Mononuclear cell (primary cell): ENCODE measurements at regions not wholly inside any gene's neighbourhood (a gene's known extent, or its start where the extent isn't known, plus 50 kb on each side); places are given as distances from the start of the nearest gene placed in this dataset.
"Not testable (repeated sequence)": the region's sequence is repeated elsewhere in the genome, so short reads cannot be mapped to it uniquely, and the experiment has no call there.

ENCODE experiments used
- H3K27me3 ChIP-seq: 2 replicates; pipeline ENCODE4 v1.6.0; 2011; ENCODE audit warnings: low read length, control low read depth; ENCODE audit not compliant: insufficient read depth
- H3K4me1 ChIP-seq: 2 replicates; pipeline ENCODE4 v1.5.1; 2011; ENCODE audit warnings: mild to moderate bottlenecking, low read length, control low read depth; ENCODE audit not compliant: insufficient read depth
- H3K4me3 ChIP-seq: 2 replicates; pipeline ENCODE4 v1.5.1; 2011; ENCODE audit warnings: mild to moderate bottlenecking, low read length, moderate library complexity
- H3K9me3 ChIP-seq: 2 replicates; pipeline ENCODE4 v1.5.1; 2011; ENCODE audit warnings: low read depth, mild to moderate bottlenecking, control low read depth, low read length

DNA sequence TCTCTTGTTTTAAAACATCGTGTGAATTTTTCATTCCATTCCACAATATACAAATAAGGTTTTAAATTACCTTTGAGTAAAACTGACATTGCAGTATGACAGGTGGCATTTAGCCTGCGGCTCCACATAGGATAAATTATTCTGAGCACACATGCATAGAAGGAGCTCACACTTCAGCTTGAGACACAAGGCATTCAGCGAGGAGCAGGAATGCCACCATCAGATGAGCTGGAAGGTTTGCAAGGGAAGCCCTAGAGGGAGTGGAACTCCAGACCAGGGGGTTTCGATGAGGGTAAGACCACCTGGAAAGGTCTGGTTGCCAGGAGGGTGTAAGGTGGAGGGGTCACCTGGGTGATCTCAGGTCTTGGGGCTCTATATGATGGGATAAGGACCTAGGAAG lies 259.0 kb upstream of the ADRA1B start:
- H3K4me1 ChIP-seq = no peaks in the 10 kb centered on the region
- H3K27me3 ChIP-seq = no peaks in the 10 kb centered on the region
- H3K4me3 ChIP-seq = no peak overlapping the region
- no peaks in the 10 kb centered on the region for H3K9me3 ChIP-seq

DNA sequence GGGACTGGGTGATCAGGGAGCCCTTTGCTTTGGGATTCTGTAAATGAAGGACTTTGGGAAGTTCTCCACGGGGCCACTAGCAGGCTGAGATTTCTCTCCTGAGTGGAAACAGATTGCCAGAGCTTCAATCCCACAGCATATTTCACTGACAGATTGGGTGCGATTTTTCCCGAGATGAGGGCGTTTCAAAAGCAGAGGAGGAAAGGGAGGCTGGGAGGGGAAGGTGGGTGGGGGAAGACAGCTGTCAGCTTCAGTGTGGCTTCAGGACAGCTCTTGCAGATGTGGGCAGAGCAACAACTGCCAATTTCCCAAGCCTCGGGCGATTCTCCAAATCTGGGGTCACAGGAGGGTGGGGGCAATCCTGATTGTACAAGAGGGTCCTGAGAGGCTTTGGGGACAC lies 258.5 kb upstream of the ADRA1B start:
- no peaks in the 10 kb centered on the region for H3K9me3 ChIP-seq
- H3K27me3 ChIP-seq = no peaks in the 10 kb centered on the region
- H3K4me1 ChIP-seq = no peaks in the 10 kb centered on the region
- no peak overlapping the region for H3K4me3 ChIP-seq

DNA sequence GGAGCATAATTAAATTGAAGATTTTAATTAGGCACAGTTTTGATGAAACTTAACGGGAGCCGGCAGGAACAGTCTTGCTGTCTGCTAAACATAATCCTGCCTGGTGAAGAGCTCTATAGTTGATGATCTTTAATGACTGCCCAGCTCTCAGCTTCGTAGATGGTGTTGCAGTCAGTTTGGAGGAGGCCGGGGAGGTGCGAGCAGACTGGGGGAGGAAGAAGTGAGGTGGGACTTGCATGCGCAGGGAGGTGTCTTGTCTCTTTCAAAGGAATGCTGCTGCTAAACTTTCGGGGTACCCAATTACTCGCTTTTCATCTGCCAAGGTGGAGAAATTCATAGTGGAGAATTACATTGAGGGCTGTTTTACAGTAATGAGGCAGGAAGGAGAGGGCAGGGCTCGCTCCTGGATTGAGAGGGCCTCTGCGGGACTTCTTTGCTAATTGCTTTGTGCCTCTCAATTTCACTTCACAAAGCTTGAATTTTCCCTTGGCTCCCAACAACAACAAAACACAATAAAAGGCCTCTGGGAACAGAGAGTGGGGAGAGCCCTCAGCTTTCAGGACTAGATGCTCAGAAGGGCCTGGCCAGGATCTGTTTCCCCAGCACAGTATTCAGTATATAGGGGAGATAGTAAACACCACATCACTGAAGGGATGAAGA lies 257.9 kb upstream of the ADRA1B start:
- Histone ChIP-seq H3K4me1 (no peaks in the 10 kb centered on the region), H3K9me3 (no peaks in the 10 kb centered on the region), H3K27me3 (no peaks in the 10 kb centered on the region), H3K4me3 (no peak overlapping the region)

DNA sequence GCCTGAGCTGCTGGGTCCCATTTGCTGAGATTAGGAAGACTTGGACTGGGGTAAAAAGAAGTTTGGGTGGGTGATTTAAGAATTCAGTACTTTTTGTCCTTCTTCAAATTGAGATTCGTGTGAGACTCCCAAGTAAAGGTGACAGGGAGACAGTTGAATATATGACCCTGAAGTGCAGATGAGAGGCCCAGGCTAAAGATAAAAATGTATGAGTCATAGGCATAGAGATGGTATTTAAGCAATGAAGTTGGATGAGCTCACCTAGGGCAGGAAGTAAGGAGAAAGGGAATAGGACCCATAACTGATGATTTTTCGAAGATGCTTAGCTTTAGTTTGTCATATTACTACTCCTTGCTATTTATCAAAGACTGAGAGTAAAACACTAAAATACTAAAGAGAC lies 255.9 kb upstream of the ADRA1B start:
- no peaks in the 10 kb centered on the region for H3K4me1 ChIP-seq
- no peaks in the 10 kb centered on the region for H3K27me3 ChIP-seq

DNA sequence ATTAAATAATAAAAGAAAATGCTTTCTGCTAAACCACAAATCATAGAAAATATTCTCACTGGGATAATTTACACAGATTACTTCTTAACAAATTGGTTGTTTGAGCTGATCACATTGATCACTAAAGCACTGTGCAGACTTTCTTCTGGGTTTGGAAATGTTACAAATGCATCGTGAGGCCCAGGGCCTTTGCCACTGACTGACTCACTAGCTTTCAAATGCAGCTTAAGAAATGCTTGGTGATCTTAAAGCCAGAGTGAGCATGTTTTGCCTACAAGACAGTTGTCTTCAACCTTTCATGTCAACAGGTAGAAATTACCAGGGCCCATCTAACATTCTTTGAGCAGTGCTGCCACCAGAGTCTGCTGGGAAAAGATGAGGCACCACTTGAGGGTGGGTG lies 252.3 kb upstream of the ADRA1B start:
- Histone ChIP-seq H3K27me3 (no peaks in the 10 kb centered on the region), H3K9me3 (no peaks in the 10 kb centered on the region), H3K4me1 (no peaks in the 10 kb centered on the region), H3K4me3 (no peak overlapping the region)

More for the DNA sequence above, 255.9 kb upstream of the ADRA1B start:
- no peak overlapping the region for H3K4me3 ChIP-seq
- no peaks in the 10 kb centered on the region for H3K9me3 ChIP-seq

DNA sequence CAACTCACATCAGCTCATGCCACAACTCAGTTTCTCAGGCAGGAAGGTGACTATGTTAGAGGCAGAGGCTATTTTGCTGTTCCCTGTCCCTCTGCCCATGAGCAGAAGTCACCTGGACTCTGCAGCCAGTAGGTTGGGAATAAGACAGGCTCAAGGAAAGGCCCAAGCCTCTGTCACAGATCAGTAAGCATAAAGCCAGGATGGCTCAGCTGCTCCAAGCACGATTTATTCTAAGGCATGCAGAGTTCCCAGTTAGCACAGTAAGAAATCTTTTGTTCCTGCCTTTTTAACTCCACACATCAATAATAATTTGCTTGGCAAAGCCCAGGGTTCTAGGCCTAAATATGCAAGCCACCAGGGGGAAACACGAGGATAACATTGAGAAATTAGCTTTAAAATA lies 249.0 kb upstream of the ADRA1B start:
- no peak overlapping the region for H3K4me3 ChIP-seq
- no peaks in the 10 kb centered on the region for H3K27me3 ChIP-seq
- H3K9me3 ChIP-seq = no peaks in the 10 kb centered on the region
- H3K4me1 ChIP-seq = no peaks in the 10 kb centered on the region

DNA sequence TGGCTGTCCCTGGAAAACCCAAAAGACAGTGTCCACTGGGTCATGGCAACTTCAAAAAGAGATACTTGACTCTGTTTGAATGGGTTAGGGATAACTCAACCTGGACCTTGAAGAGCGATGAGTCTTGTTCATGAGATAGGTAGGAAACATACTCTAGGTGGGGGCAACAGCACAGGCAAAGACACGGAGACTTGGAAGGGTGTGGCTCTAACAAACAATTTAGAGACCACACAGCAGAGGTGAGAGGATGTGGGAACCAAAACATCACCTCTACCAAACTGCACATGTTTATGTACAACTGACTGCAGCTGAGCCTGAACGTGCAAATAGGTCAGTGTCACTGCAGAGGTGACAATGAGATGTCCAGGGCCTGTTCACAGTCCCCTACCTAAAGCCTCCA lies 247.7 kb upstream of the ADRA1B start:
- Histone ChIP-seq H3K4me1 (no peaks in the 10 kb centered on the region), H3K9me3 (no peaks in the 10 kb centered on the region), H3K27me3 (no peaks in the 10 kb centered on the region), H3K4me3 (no peak overlapping the region)

DNA sequence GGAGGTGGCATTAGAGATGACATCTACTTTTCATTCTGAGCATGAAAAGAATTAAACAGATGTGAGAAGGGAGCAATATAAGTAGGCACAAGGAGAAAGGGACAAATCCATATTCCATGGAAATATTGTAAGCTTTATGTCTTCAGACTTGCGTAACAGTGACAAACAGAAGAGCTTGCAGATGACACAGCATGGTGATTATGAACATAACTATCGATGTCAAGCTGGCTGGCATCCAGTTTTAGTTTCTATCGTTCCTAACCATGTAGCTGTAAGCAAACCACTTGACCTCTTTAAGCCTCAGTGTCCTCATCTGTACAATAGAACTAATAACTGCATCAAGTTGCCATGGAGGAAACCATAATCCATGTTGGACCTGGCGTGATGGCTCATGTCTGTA lies 246.7 kb upstream of the ADRA1B start:
- H3K4me3 ChIP-seq = no peak overlapping the region
- H3K4me1 ChIP-seq = no peaks in the 10 kb centered on the region
- no peaks in the 10 kb centered on the region for H3K9me3 ChIP-seq
- no peaks in the 10 kb centered on the region for H3K27me3 ChIP-seq

DNA sequence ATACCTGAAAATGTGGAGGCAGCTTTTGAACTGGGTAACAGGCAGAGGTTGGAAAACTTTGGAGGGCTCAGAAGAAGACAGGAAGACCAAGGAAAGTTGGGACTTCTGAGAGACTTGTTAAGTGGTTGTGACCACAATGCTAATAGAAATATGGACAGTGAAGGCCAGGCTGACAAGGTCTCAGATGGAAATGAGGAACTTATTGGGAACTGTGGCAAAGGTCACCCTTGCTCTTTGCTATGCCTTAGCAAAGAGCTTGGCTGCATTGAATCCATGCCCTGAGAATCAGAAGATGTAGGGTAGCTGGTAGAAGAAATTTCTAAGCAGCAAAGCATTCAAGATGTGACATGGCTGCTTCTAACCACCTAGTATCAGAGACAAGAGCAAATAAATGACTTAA lies 244.4 kb upstream of the ADRA1B start:
- no peaks in the 10 kb centered on the region for H3K27me3 ChIP-seq
- no peaks in the 10 kb centered on the region for H3K9me3 ChIP-seq
- no peaks in the 10 kb centered on the region for H3K4me1 ChIP-seq
- no peak overlapping the region for H3K4me3 ChIP-seq

DNA sequence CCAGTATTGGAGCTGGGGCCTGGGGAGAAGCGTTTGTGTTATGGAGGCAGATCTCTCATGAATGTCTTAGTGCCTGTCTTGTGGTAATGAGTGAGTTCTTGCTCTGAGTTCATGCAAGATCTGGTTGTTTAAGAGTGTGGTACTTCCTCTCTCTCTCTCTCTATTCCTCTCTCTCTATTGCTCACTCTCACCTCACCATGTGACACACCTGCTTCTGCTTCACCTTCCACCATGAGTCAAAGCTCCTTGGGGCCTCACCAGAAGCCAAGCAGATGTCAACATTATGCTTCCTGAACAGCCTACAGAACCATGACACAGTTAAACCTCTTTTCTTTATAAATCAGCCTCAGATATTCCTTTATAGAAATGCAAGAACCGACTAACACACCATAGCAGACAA lies 242.7 kb upstream of the ADRA1B start:
- Histone ChIP-seq H3K4me1 (no peaks in the 10 kb centered on the region), H3K27me3 (no peaks in the 10 kb centered on the region), H3K4me3 (no peak overlapping the region), H3K9me3 (no peaks in the 10 kb centered on the region)

DNA sequence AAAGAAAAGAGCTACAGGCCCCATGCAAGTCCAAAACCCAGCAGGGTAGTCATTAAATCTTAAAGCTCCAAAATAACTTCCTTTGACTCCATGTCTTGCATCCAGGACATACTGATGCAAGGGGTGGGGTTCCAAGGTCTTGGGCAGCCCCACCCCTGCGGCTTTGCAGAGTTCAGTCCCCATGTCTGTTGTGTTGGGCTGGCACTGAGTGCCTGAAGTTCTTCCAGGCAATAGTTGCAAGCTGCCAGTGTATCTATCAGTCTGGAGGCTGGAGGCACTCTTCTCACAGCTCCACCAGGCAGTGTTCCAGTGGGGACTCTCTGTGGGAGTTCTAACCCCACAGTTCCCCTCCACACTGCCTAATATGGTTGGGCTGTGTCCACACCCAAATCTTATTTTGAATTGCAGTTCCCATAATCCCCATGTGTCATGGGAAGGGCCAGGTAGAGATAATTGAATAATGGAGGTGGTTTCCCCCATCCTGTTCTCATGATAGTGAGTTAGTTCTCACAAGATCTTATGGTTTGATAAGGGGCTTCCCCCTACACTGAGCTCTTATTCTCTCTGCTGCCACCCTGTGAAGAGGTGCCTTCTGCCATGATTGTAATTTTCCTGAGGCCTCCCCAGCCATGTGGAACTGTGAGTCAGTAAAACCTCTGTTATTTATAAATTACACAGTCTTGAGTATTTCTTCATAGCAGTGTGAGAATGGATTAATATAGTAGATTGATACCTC lies 237.5 kb upstream of the ADRA1B start:
- Histone ChIP-seq H3K9me3 (no peaks in the 10 kb centered on the region), H3K4me1 (no peaks in the 10 kb centered on the region), H3K27me3 (no peaks in the 10 kb centered on the region), H3K4me3 (no peak overlapping the region)

DNA sequence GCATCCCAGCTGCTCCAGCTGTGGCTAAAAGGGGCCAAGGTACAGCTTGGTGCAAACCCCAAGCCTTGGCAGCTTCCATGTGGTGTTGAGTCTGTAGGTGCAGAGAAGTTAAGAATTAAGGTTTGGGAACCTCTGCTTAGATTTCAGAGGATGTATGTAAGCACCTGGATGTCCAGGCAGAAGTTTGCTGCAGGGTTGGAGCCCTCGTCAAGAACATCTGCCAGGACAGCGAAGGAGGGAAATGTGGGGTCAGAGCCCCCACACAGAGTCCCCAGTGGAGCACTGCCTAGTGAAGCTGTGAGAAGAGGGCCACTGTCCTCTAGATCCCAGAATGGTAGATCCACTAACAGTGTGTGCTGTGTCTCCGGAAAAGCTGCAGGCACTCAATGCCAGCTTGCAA lies 236.2 kb upstream of the ADRA1B start:
- Histone ChIP-seq H3K27me3 (no peaks in the 10 kb centered on the region), H3K4me1 (no peaks in the 10 kb centered on the region), H3K4me3 (no peak overlapping the region), H3K9me3 (no peaks in the 10 kb centered on the region)

DNA sequence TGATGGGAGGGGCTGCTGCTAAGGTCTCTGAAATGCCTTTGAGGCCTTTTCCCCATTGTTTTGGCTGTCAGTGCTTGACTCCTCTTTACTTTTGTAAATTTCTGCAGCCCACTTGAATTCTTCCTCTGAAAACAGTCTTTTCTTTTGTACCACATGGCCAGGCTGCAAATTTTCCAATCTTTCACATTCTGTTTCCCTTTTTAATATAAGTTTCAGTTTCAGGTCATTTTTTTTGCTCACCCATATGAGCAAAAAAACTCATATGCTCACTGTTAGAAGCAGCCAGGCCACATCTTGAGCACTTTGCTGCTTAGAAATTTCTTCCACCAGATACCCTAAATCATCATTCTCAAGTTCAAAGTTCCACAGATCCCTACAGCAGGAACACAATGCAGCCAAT lies 234.6 kb upstream of the ADRA1B start:
- H3K4me3 ChIP-seq = no peak overlapping the region
- H3K9me3 ChIP-seq = no peaks in the 10 kb centered on the region
- H3K27me3 ChIP-seq = no peaks in the 10 kb centered on the region
- H3K4me1 ChIP-seq = no peaks in the 10 kb centered on the region

DNA sequence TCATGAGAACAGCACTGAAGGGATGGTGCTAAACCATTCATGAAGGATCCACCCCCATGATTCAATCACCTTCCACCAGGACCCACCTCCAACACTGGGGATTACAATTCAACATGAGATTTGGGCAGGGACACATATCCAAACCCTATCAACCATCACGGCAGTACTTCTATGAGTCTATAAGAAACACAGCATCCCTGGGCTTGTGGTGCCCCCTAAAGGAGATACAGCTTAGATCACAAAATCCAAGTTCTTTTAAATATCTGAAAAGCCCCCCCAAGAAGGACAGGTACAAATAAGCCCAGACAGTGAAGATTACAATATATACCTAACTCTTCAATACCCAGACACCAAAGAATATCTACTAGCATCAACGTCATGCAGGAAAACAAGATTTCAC lies 233.7 kb upstream of the ADRA1B start:
- H3K27me3 ChIP-seq = no peaks in the 10 kb centered on the region
- H3K4me3 ChIP-seq = no peak overlapping the region
- H3K4me1 ChIP-seq = no peaks in the 10 kb centered on the region
- no peaks in the 10 kb centered on the region for H3K9me3 ChIP-seq

DNA sequence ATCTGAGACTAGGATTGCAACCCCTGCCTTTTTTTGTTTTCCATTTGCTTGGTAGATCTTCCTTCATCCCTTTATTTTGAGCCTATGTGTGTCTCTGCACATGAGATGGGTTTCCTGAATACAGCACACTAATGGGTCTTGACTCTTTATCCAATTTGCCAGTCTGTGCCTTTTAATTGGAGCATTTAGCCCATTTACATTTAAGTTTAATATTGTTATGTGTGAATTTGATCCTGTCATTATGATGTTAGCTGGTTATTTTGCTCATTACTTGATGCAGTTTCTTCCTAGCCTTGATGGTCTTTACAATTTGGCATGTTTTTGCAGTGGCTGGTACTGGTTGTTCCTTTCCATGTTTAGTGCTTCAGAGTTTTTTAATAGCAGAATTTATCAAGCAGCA lies 228.4 kb upstream of the ADRA1B start:
- H3K4me1 ChIP-seq, H3K9me3 ChIP-seq, H3K4me3 ChIP-seq, H3K27me3 ChIP-seq: not testable (repeated sequence)

DNA sequence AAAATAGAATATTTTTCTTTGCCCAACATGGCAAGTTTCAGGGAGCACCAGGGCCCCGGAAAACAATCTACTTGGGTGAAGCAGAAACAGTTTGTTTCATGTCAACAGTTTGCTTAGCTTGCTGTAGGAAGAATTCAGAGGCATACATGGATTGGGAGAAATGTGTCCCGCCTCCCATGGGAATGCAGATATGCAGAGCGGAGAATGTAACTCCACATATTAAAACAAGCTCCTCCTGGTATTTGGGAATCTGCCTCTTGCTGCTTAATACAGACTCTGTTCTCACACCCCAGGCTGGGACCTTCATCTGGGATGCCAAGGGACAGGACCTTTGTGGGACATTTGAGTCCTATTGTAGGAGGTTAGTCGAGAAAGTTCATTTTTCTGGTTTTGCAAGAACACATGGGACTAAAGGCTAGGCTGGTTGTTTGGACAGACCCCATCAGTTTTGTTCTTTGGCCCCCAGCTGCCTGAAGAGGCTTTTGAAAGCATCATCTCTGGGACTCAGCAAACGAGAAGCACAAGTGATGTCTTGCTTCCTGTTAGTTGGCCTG lies 220.5 kb upstream of the ADRA1B start:
- no peaks in the 10 kb centered on the region for H3K27me3 ChIP-seq
- no peaks in the 10 kb centered on the region for H3K4me1 ChIP-seq
- H3K4me3 ChIP-seq = no peak overlapping the region
- H3K9me3 ChIP-seq = no peaks in the 10 kb centered on the region
